GM13976 (cell line): ENCODE measurements at regions not wholly inside any gene's neighbourhood (a gene's known extent, or its start where the extent isn't known, plus 50 kb on each side); places are given as distances from the start of the nearest gene placed in this dataset.

Experiments
- DNase-seq: peaks from one replicate; pipeline ENCODE4 v3.0.0; 2012; ENCODE audit warnings: low spot score
- CTCF ChIP-seq: IDR thresholded peaks from 2 replicates; pipeline ENCODE4 v1.5.1; 2012; ENCODE audit warnings: borderline replicate concordance, mild to moderate bottlenecking; ENCODE audit not compliant: insufficient read depth; ENCODE audit errors: extremely low read depth, missing control alignments, control extremely low read depth
- in situ Hi-C: fragments of 300-500 bp; cut with MboI; formaldehyde crosslinking; loops from one replicate; pipeline ENCODE4 v1.12.0; 2022; ENCODE audit warnings: low sequenced_read_pairs, mixed read lengths, inconsistent platforms; ENCODE audit not compliant: unreplicated experiment

GRCh38 chr5:97844797-97845196 lies 661.8 kb upstream of the RIOK2 start:
- TF ChIP-seq CTCF, result no peak
- in situ Hi-C loops, result no loop called here
- no peak for DNase-seq

DNA sequence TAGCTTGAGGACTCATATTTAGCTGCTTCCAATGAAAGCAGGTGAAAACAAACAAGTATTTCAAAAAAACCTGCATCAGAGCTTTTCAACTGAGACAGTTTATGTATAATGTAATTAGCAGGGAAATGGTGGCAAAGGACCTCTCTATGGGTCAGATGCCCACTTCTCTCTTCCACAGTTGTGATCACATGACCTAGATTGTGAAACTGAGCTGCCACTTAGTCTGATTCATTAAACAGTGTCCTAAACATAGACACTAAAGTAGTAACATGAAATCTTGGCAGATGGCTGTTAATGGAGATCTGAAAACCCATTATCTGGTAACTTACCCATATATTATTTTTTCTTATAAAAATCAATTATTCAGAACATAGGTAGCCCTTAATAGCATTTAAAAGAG lies 663.6 kb upstream of the RIOK2 start:
- in situ Hi-C loops, result no loop called here
- no peak for TF ChIP-seq CTCF
- no peak for DNase-seq

DNA sequence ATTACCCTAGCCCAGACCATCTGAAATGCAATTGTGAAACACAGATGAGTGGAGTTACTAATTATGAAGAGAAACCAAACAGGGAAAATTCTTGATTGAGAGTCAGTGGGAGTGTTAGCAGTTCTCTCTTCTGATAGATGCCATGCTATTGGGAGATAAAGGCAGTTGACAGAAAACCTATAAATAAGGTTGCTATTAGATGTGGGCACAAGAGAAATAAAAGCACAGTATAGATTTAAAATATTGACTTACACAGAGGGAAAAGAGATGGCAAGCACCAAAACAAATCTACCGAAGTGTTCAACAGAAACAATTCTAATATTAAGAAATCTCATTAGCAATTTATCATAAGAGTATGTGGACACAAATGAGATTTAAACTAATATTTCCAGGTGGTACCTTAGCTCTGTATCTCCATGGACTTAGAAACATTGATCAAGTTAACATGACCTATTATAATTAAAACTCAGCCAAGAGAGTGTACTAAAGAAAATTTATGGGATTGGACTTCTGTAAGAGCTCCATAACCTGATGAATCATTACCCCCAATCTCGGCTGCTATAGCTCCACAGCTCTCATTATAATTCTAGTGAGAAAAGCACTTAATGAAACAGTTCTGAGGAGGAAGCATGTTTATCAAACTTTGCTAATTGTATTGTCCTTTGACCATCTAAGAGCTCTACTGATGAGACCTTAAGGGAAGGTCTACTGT lies 665.0 kb upstream of the RIOK2 start:
- in situ Hi-C loops, result no loop called here
- TF ChIP-seq CTCF, result no peak
- DNase-seq, result no peak

- no peak for DNase-seq
- TF ChIP-seq CTCF, result no peak
- in situ Hi-C loops, result no loop called here
Measured at GRCh38 chr5:97851036-97851435, 668.0 kb upstream of the RIOK2 start.

DNA sequence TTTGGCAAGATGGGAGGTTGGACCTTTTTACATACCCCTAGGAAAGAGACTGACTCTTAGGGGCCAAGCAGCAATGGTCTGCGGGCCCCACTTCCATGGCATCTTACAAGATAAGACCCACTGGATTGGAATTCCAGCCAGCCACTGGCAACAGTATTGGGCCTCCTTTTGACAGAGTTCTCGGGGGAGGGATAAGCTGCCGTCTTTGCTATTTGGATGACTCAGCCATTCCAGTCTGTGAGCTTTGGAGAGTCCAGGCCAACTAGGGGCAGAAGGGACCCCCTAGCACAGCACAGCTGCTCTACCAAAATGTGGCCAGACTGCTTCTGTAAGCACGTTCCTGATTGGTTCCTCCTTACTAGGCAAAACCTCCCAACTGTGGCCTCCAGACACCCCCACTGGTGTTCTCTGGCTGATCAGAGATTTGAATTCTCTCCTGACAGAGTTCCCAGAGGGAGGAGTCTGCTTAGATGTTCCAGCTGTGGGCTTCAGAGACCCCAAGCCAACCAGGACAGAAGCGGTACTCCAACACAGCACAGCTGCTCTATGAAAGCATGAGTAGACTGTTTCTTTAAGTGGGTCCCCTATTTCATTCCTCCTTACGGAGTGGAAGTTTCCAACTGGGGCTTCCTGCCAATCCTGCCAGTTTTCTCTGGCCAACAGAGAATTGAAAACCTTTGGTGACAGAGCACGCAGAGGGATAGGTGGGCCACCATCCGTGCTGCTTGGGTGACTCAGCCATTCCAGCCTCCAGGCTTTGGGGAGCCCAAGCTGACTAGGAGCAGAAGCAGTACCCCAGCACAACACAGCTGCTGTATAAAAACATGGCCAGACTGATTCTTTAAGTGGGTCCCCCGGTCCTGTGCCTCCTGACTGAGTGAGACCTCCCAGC lies 672.1 kb upstream of the RIOK2 start:
- DNase-seq, result no peak
- in situ Hi-C loops, result no loop called here
- no peak for TF ChIP-seq CTCF

DNA sequence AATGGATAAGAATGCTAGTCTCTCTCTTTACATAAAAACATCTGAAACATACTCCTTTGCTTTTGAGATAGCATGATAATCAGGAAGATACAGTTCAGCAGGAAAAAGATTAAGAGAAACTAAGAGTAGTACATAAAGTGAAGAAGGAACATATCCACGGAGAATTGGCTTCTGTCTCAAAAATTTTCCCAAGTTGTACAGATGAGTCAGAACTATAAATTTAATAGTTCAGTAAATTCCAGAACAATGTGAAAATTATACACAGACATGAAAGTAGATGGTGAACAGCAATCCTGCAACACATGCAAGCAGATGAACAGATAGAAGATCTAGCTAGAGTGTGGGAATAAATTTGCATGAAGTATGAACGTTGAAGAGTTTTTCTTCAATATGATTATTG lies 691.4 kb upstream of the RIOK2 start:
- DNase-seq, result no peak
- TF ChIP-seq CTCF, result no peak
- in situ Hi-C loops, result no loop called here
